Astrocyte (in vitro differentiated cells and primary cell): ENCODE measurements at regions not wholly inside any gene's neighbourhood (a gene's known extent, or its start where the extent isn't known, plus 50 kb on each side); places are given as distances from the start of the nearest gene placed in this dataset.

Experiments
- DNase-seq: peaks from one replicate; pipeline ENCODE4 v3.0.0-alpha.2; 2010; ENCODE audit warnings: low read depth
- FAIRE-seq: peaks from 2 replicates; lab custom pipeline; 2011; peaks lifted over from hg19 to GRCh38; lab: Jason Lieb, UNC
- H2AFZ ChIP-seq: 2 replicates; pipeline ENCODE4 v1.6.0; 2012; ENCODE audit warnings: low read depth, low read length, inconsistent platforms
- H3K27ac ChIP-seq: 2 replicates; pipeline ENCODE4 v1.5.1; 2011; ENCODE audit warnings: low read depth, low read length, inconsistent platforms
- H3K27me3 ChIP-seq: 2 replicates; pipeline ENCODE4 v1.6.0; 2011; ENCODE audit warnings: low read length, inconsistent platforms; ENCODE audit not compliant: insufficient read depth
- H3K36me3 ChIP-seq: 2 replicates; pipeline ENCODE4 v1.5.1; 2011; ENCODE audit warnings: low read length, inconsistent platforms; ENCODE audit not compliant: insufficient read depth
- H3K4me1 ChIP-seq: 2 replicates; pipeline ENCODE4 v1.5.1; 2011; ENCODE audit warnings: low read length, inconsistent platforms; ENCODE audit not compliant: insufficient read depth
- H3K4me2 ChIP-seq: 2 replicates; pipeline ENCODE4 v1.6.0; 2012; ENCODE audit warnings: low read length, inconsistent platforms
- H3K4me3 ChIP-seq: 2 replicates; pipeline ENCODE4 v1.5.1; 2011; ENCODE audit warnings: low read depth, mild to moderate bottlenecking, low read length, inconsistent platforms; ENCODE audit not compliant: insufficient read depth
- H3K79me2 ChIP-seq: 2 replicates; pipeline ENCODE4 v1.6.0; 2012; ENCODE audit warnings: mild to moderate bottlenecking, low read length, inconsistent platforms; ENCODE audit not compliant: insufficient read depth
- H3K9ac ChIP-seq: 2 replicates; pipeline ENCODE4 v1.6.0; 2012; ENCODE audit warnings: mild to moderate bottlenecking, low read length, inconsistent platforms
- H3K9me3 ChIP-seq: 2 replicates; pipeline ENCODE4 v1.5.1; 2012; ENCODE audit warnings: low read depth, mild to moderate bottlenecking, low read length, inconsistent platforms; ENCODE audit not compliant: insufficient read depth
- H4K20me1 ChIP-seq: 2 replicates; pipeline ENCODE4 v1.6.0; 2012; ENCODE audit warnings: low read length, inconsistent platforms; ENCODE audit not compliant: insufficient read depth
- H3K27ac Mint-ChIP-seq: one replicate; pipeline ENCODE4 v1.8.0; 2021; ENCODE audit warnings: mild to moderate bottlenecking, mixed read lengths; ENCODE audit not compliant: unreplicated experiment
- H3K27me3 Mint-ChIP-seq: one replicate; pipeline ENCODE4 v1.8.0; 2021; ENCODE audit warnings: low read depth, mixed read lengths; ENCODE audit not compliant: unreplicated experiment
- H3K36me3 Mint-ChIP-seq: one replicate; pipeline ENCODE4 v1.8.0; 2021; ENCODE audit warnings: low read depth, mixed read lengths; ENCODE audit not compliant: unreplicated experiment
- H3K4me1 Mint-ChIP-seq: one replicate; pipeline ENCODE4 v1.8.0; 2021; ENCODE audit warnings: low read depth, mixed read lengths; ENCODE audit not compliant: unreplicated experiment
- H3K4me3 Mint-ChIP-seq: one replicate; pipeline ENCODE4 v1.8.0; 2021; ENCODE audit warnings: mild to moderate bottlenecking, moderate library complexity, mixed read lengths; ENCODE audit not compliant: unreplicated experiment
- H3K9me3 Mint-ChIP-seq: one replicate; pipeline ENCODE4 v1.8.0; 2021; ENCODE audit warnings: mild to moderate bottlenecking, mixed read lengths; ENCODE audit not compliant: unreplicated experiment
- EZH2 ChIP-seq: IDR thresholded peaks from 2 replicates; pipeline ENCODE4 v1.6.1; 2012; ENCODE audit warnings: mild to moderate bottlenecking, low read length, inconsistent platforms; ENCODE audit not compliant: insufficient read depth
- TF ChIP-seq, protein P1 (sequence below): IDR thresholded peaks from 2 replicates; pipeline ENCODE4 v1.5.1; 2011; ENCODE audit warnings: low read depth, mild to moderate bottlenecking, inconsistent platforms, low read length, moderate library complexity; ENCODE audit not compliant: insufficient read depth

DNA sequence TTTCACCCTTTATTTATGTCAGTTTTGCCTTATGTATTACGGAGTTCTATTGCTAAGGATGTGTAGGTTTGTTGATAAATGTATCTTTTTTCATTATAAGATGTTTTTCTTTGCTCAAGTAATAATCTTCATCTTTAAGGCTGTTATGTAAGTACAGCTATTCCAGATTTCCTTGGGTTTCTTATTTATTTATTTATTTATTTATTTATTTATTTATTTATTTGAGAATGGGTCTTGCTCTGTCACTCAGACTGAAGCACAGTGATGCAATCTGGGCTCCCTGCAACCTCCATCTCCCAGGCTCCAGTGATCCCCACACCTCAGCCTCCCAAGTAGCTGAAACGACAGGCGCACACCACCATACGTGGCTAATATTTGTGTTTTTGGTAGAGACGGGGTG, 617.0 kb downstream of the SLITRK1 start:
- Mint-ChIP-seq H3K4me3 (no peak overlapping the region), H3K27ac (no peak overlapping the region), H3K27me3 (no peaks in the 10 kb centered on the region), H3K4me1 (no peaks in the 10 kb centered on the region), H3K9me3 (no peaks in the 10 kb centered on the region), H3K36me3 (no peaks in the 10 kb centered on the region)
- TF ChIP-seq EZH2: no peak
- no peaks in the 10 kb centered on the region for H3K4me1 ChIP-seq
- no peaks in the 10 kb centered on the region for H3K79me2 ChIP-seq
- no peak for FAIRE-seq
- H3K9ac ChIP-seq: no peak overlapping the region
- DNase-seq: no peak
- H3K4me2 ChIP-seq: no peak overlapping the region
- H3K4me3 ChIP-seq: no peak overlapping the region
- no peaks in the 10 kb centered on the region for H4K20me1 ChIP-seq
- H3K9me3 ChIP-seq: no peaks in the 10 kb centered on the region
- no peak overlapping the region for H2AFZ ChIP-seq
- H3K27ac ChIP-seq: no peak overlapping the region
- no peaks in the 10 kb centered on the region for H3K27me3 ChIP-seq
- no peaks in the 10 kb centered on the region for H3K36me3 ChIP-seq

DNA sequence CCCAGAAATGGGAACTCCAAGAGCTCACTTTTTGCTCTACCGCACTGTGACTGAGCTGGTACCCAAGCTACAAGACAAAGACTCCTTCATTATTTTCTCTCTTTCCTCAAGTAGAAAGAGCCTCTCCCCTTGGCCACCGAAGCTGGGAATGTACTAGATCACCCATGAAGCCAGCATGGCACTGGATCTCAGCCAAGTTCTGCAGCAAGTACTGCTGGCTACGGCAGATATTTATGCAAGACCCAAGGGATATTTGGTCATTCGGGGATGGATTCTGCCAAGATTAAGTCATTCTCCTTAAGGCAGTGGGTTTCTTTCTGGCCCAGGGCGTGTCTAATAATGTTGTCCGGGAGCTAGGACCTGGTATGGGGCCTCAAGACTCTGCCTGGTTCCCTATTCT, 633.5 kb downstream of the SLITRK1 start:
- no peaks in the 10 kb centered on the region for H3K4me1 ChIP-seq
- no peaks in the 10 kb centered on the region for H3K9me3 ChIP-seq
- Mint-ChIP-seq H3K27me3 (no peaks in the 10 kb centered on the region), H3K9me3 (peaks cover 6% of the 10 kb centered on the region), H3K4me3 (no peak overlapping the region), H3K27ac (no peak overlapping the region), H3K36me3 (no peaks in the 10 kb centered on the region), H3K4me1 (no peaks in the 10 kb centered on the region)
- no peaks in the 10 kb centered on the region for H4K20me1 ChIP-seq
- H3K4me2 ChIP-seq: no peak overlapping the region
- H2AFZ ChIP-seq: no peak overlapping the region
- H3K4me3 ChIP-seq: no peak overlapping the region
- H3K9ac ChIP-seq: no peak overlapping the region
- H3K36me3 ChIP-seq: no peaks in the 10 kb centered on the region
- no peaks in the 10 kb centered on the region for H3K79me2 ChIP-seq
- no peak for TF ChIP-seq EZH2
- TF ChIP-seq, protein P1, sequence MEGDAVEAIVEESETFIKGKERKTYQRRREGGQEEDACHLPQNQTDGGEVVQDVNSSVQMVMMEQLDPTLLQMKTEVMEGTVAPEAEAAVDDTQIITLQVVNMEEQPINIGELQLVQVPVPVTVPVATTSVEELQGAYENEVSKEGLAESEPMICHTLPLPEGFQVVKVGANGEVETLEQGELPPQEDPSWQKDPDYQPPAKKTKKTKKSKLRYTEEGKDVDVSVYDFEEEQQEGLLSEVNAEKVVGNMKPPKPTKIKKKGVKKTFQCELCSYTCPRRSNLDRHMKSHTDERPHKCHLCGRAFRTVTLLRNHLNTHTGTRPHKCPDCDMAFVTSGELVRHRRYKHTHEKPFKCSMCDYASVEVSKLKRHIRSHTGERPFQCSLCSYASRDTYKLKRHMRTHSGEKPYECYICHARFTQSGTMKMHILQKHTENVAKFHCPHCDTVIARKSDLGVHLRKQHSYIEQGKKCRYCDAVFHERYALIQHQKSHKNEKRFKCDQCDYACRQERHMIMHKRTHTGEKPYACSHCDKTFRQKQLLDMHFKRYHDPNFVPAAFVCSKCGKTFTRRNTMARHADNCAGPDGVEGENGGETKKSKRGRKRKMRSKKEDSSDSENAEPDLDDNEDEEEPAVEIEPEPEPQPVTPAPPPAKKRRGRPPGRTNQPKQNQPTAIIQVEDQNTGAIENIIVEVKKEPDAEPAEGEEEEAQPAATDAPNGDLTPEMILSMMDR: no peak
- no peak overlapping the region for H3K27ac ChIP-seq
- H3K27me3 ChIP-seq: no peaks in the 10 kb centered on the region
- no peak for FAIRE-seq
- DNase-seq: no peak

DNA sequence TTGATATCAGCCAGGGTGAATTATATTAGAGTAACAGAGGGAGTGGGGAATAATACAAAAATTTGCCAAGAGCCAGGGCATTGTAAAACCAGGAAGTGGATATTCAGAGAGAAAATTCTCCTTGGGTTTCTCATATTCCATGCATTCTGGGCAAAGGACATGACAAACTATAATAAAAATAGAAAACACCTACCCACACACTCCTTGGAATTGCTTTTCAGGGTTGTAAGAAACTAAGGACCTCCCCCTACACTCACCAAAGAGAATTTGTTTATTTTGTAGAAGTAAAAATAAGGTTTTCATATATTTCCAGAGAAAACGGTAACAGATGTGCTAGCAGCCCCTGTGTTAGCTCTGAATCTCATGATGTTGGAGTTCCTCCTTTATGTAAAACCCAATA, 649.6 kb downstream of the SLITRK1 start:
- H3K36me3 Mint-ChIP-seq: no peaks in the 10 kb centered on the region
- H3K4me1 ChIP-seq: peaks cover 7% of the 10 kb centered on the region
- FAIRE-seq (no peak), DNase-seq (no peak)
- H3K27ac Mint-ChIP-seq: no peak overlapping the region
- no peaks in the 10 kb centered on the region for H3K9me3 Mint-ChIP-seq
- H3K27ac ChIP-seq: no peak overlapping the region
- no peaks in the 10 kb centered on the region for H3K79me2 ChIP-seq
- H3K4me3 ChIP-seq: no peak overlapping the region
- H2AFZ ChIP-seq: no peak overlapping the region
- no peaks in the 10 kb centered on the region for H3K36me3 ChIP-seq
- no peak for TF ChIP-seq EZH2
- TF ChIP-seq, protein P1: no peak
- H3K9ac ChIP-seq: no peak overlapping the region
- H3K27me3 ChIP-seq: no peaks in the 10 kb centered on the region
- H3K4me1 Mint-ChIP-seq: peaks cover 5% of the 10 kb centered on the region
- no peaks in the 10 kb centered on the region for H3K9me3 ChIP-seq
- H4K20me1 ChIP-seq: no peaks in the 10 kb centered on the region
- no peaks in the 10 kb centered on the region for H3K27me3 Mint-ChIP-seq
- H3K4me2 ChIP-seq: no peak overlapping the region
- no peak overlapping the region for H3K4me3 Mint-ChIP-seq
